NCI-H226 (cell line): ENCODE measurements at regions not wholly inside any gene's neighbourhood (a gene's known extent, or its start where the extent isn't known, plus 50 kb on each side); places are given as distances from the start of the nearest gene placed in this dataset.

Source experiments
- DNase-seq: peaks from one replicate; pipeline ENCODE4 v3.0.0-alpha.2; 2015

GRCh38 chr2:236858661-236859060 is 227.0 kb upstream of the COPS8 start:
- no peak for DNase-seq

- DNase-seq = no peak
Observed at GRCh38 chr2:236859908-236860307, 225.8 kb upstream of the COPS8 start.

- no peak for DNase-seq
Observed at GRCh38 chr2:236861196-236861875, 224.4 kb upstream of the COPS8 start.

- no peak for DNase-seq
Observed at GRCh38 chr2:236861944-236862343, 223.7 kb upstream of the COPS8 start.

GRCh38 chr2:236862526-236862925 is 223.2 kb upstream of the COPS8 start:
- DNase-seq = no peak

- no peak for DNase-seq
Observed at GRCh38 chr2:236862961-236863728, 222.5 kb upstream of the COPS8 start.

GRCh38 chr2:236863729-236864126 is 222.0 kb upstream of the COPS8 start:
- no peak for DNase-seq

GRCh38 chr2:236865052-236865451 is 220.6 kb upstream of the COPS8 start:
- no peak for DNase-seq

GRCh38 chr2:236866542-236867340 is 218.9 kb upstream of the COPS8 start:
- DNase-seq = no peak

GRCh38 chr2:236867441-236868260 is 218.0 kb upstream of the COPS8 start:
- no peak for DNase-seq

- peak; percentile 46 for DNase-seq
Observed at GRCh38 chr2:236870370-236870769, 215.3 kb upstream of the COPS8 start.

- peak; percentile 78 for DNase-seq
Observed at GRCh38 chr2:236871500-236872001, 214.1 kb upstream of the COPS8 start.

- DNase-seq = no peak
Observed at GRCh38 chr2:236872015-236872414, 213.7 kb upstream of the COPS8 start.

GRCh38 chr2:236872981-236873380 is 212.7 kb upstream of the COPS8 start:
- no peak for DNase-seq

- DNase-seq = no peak
Observed at GRCh38 chr2:236873636-236874035, 212.1 kb upstream of the COPS8 start.

GRCh38 chr2:236874866-236875481 is 210.7 kb upstream of the COPS8 start:
- no peak for DNase-seq

- peak; percentile 40 for DNase-seq
Observed at GRCh38 chr2:236875906-236876505, 209.7 kb upstream of the COPS8 start.

GRCh38 chr2:236876642-236877041 is 209.0 kb upstream of the COPS8 start:
- DNase-seq = no peak

GRCh38 chr2:236877972-236878371 is 207.7 kb upstream of the COPS8 start:
- DNase-seq = no peak

- no peak for DNase-seq
Observed at GRCh38 chr2:236879416-236879963, 206.2 kb upstream of the COPS8 start.

GRCh38 chr2:236882074-236882473 is 203.6 kb upstream of the COPS8 start:
- DNase-seq = no peak
